ENCODE measurements at regions not wholly inside any gene's neighbourhood (a gene's known extent, or its start where the extent isn't known, plus 50 kb on each side); places are given as distances from the start of the nearest gene placed in this dataset.
"Not testable (repeated sequence)": the region's sequence is repeated elsewhere in the genome, so short reads cannot be mapped to it uniquely, and the experiment has no call there.

DNA sequence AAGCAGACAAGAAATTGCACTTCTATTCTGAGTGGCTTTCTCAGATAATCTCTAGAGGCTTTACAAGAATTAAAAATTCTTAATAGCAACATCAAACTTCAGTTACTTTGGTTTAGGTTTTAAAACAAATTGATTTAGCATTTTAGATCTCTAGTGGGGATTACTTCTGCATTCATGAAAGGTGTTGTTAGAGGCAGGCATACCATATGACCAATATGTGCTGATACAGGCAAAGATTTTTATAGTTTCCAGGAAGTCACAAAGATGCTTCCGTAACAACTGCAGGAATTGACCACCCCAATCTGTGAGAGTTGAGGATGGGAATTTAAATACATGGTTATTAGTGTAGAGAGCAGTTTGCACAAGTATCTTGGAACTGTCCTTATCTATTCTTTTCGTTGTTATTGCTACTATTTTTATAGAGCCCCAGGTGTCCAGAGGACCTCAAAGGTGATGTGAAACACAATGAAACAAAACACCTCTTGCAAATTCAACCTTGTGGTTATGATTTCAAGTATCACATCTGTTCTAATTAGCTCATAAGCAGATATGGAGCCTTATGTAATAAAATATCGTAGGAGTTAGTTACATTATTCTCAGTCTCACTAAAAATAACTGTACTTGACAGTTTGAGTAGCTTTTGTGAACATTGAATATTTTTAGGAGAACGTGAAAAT is 512.7 kb upstream of the ADGRL4 start:
- DNase-seq: no peak

DNA sequence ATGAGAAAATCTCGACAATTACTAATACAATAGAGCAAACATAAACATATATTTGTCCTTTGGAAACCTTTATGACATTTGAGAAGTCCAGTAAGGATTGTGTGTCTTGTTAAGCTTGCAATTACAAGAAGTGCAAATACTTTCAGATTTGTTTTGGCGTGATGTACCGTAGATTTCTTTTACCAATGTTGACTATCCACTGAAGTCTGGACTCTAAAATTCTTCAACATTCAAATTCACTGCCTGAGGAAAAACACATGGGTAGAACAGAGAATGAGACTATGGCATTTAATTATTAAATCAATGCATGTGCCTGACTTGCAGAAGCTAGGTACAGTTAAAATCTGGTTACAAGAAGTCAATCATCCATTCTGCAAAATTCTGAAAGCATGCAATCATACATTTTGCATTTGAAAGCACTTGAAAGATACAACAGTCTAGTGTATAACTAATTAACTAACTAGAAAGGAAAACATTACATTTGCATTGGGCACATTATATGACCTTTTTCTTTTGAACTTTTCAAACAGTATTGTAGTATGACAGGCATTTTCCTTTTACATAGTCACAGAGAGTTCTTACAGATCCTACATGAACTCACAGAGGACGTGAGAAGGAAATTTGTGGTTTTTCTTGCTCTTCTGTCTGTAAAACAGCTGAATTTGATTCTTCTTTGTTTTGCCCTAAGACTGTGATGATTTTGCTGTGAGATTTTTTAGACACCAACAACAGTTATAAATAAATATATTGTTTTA is 511.1 kb upstream of the ADGRL4 start:
- DNase-seq: no peak

DNA sequence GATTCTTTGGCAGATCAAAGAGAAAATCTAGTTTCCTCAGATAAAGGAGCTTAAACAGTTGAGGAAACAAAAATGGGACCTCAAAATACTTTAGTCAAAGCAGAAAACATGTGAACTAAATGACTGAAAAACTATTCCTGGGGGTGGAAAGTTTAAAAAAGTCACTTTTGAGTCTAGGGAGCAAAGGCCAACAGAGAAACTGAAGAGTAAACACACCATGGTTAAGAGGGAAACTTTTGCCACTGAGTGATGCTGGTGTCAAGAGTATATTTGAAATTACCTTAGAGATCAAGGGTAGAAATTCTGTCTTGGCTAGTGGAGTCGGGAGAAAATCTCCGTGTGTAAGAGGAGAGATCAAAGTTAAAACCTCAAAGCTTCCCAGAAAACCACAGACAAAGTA is 501.2 kb upstream of the ADGRL4 start:
- no peak for DNase-seq

DNA sequence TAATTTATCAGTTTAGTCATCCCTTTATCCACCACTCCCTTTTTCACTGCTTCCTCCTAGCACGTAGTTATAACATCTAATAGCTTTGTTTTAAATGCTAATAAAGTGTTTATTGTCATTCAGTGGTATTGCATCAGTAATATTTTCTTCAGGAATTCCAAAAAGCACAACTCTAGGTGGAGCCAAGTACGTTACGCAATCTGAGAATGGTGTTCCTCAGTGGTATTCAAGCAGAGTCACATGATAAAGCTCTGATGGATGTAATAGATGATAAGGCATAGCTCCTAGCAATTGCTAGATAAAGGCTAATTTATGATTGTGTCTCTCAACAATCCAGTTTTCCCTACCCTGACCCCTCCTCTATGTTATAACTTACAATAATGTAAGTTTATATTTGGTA is 494.6 kb upstream of the ADGRL4 start:
- no peak for DNase-seq

- no peak for DNase-seq
Observed at GRCh38 chr1:79499541-79499940, 493.0 kb upstream of the ADGRL4 start.

GRCh38 chr1:79497193-79497773 is 490.8 kb upstream of the ADGRL4 start:
- no peak for DNase-seq

GRCh38 chr1:79496129-79496528 is 489.6 kb upstream of the ADGRL4 start:
- no peak for DNase-seq

DNA sequence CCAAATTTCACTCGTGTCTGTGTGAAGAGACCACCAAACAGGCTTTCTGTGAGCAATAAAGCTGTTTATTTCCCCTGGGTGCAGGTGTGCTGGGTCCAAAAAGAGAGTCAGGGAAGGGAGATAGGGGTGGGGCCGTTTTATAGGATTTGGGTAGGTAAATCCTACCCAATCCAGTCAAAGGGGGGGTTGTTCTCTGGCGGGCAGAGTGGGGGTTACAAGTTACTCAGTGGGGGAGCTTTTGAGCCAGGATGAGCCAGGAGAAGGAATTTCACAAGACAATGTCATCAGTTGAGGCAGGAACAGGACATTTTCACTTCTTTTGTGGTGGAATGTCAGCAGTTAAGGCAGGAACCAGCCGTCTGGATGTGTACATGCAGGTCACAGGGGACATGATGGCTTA is 487.2 kb upstream of the ADGRL4 start:
- DNase-seq: not testable (repeated sequence)

DNA sequence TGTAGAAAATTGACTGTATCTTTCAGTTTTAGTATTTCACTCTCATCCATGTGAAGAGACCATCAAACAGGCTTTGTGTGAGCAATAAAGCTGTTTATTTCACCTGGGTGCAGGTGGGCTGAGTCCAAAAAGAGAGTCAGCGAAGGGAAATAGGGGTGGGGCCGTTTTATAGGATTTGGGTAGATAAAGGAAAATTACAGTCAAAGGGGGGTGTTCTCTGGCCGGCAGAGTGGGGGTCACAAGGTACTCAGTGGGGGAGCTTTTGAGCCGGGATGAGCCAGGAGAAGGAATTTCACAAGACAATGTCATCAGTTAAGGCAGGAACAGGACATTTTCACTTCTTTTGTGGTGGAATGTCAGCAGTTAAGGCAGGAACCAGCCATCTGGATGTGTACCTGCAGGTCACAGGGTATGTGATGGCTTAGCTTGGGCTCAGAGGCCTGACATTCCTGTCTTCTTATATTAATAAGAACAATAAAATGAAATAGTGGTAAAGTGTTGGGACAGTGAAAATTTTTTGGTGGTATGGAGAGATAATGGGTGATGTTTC is 482.1 kb upstream of the ADGRL4 start:
- DNase-seq: not testable (repeated sequence)

DNA sequence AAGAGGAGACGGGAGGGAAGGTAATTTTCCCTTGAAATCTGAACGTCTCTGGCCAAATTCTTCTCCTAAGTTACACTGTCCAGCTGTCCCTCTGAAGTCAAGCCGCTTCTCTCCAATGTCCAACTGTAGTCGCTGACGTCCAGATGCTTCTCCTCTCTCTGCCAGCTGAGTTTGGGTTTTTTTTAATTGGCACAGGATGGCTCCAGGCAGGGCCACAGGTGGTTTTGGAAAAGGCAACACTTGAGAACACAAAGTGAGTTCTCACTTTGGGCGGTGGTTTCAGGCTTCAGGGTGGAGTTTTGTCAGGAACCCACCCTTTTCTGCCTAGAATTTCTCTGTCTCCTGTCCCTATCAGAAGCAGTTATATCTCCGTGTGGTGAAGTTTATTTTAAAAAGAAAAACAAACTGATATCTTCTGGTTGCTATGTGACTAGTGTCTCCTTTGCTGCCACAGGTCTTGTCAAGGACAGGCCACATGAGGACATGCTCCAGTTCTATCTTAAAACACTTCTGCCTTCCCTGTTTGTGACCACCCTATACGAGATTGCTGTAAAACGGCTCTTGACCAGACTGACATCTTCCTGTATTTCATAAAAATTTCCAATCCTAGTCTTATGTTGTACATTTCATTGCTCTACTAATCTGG is 472.3 kb upstream of the ADGRL4 start:
- no peak for DNase-seq

DNA sequence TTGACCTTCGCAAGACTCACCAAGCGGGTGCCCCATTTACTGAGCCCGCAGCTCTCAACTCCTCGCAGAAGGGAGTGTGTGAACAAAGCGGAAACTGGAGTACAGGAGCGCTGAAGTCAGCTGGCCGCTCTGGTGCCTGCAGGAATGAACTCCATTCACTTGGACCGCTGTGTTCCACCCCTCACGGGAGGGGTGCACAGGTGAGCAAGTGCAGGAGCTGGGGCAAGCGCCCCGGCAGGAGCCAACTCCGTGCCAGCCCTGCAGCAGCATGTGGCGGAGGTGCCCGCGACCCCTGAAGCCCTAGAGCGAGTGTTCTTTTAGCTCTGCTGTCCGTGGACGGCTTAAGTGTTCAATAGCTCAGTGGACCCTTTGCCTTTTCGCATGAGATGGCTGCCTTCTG is 471.6 kb upstream of the ADGRL4 start:
- DNase-seq: no peak

DNA sequence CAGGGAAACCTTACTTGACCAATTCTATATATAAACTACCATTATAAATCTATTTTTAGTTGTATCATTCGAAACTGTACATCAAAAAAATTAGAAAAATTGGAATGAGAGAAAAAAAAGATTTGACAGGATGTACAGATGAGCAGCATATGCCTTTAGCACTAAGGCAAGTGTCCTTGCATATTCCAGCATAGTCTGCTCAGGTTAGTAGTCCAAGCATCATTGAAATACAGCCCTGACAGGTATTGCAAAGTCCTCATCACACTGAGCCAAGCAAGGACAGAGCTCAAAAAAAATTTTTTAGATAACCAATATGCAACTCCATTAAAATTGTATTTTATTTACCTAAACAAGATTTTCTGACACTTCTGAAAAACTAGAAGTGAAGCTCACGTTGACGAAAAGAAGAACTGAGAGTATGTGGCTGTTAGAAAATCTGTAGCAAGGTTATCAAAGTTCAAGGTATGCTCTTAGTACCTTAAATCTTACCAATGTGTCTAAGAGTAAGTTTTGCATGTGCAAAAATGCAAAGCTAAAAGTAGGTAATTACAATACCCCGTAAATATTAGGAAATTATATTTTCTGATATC is 465.6 kb upstream of the ADGRL4 start:
- DNase-seq: no peak

GRCh38 chr1:79469139-79469538 is 462.6 kb upstream of the ADGRL4 start:
- DNase-seq: no peak

DNA sequence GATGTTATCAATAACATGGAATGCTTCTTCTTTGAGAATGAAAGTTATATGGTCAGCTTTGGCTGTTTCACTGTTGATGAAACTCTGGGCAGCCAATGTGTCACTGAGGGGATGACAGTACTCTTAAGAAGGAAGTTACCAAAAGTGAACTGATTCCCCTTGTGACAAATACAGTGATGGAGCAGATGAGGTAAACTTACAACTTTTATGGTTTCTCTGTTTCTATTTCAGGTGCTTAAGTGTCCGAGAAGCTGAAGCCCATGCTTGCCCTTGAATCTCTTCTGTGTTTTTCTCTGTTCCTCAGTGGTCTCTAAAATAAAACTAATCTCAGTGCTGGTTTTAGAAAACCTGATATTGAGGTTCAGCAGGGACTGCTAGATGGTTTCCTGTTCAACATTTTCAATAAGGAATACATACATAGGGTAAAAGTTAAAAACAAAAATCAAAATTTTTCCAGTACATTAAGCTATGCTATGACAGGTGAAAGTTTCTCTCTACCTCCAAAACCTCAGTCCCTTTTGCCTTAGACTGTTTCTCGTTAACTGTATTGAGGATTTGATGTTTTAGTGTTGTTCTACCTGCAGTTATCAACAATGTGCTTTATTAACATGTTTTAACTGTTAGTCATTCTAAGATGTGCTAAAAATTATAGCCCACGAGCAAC is 454.4 kb upstream of the ADGRL4 start:
- no peak for DNase-seq

- no peak for DNase-seq
Observed at GRCh38 chr1:79457562-79458224, 451.2 kb upstream of the ADGRL4 start.

DNA sequence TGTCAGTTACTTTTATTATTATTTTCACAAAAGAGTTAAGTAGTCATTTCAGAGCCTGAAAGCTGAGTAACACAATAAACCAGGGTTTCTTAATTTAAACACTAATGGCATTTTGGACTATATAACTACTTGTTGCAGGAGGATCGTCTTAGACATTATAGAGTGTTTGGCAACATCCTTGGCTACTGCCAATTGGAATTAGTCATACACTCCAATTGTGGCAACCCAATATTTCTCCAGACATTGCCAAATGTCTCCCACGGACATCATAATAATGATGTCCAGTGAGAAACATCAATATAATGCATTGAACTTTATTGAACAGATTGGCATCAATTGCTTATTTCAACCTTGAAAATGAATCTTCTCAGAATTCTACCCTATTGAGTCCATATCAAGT is 441.9 kb upstream of the ADGRL4 start:
- DNase-seq: no peak

GRCh38 chr1:79441238-79441637 is 434.7 kb upstream of the ADGRL4 start:
- no peak for DNase-seq

- DNase-seq: no peak
Observed at GRCh38 chr1:79437540-79437939, 431.0 kb upstream of the ADGRL4 start.

- no peak for DNase-seq
Observed at GRCh38 chr1:79431340-79431739, 424.8 kb upstream of the ADGRL4 start.

- DNase-seq: no peak
Observed at GRCh38 chr1:79430437-79430836, 423.9 kb upstream of the ADGRL4 start.

GRCh38 chr1:79422726-79423125 is 416.2 kb upstream of the ADGRL4 start:
- no peak for DNase-seq

- DNase-seq: no peak
Observed at GRCh38 chr1:79398501-79398900, 392.0 kb upstream of the ADGRL4 start.
